Liver (tissue), 7 donors: ENCODE measurements at regions not wholly inside any gene's neighbourhood (a gene's known extent, or its start where the extent isn't known, plus 50 kb on each side); places are given as distances from the start of the nearest gene placed in this dataset.
A peak's percentile ranks its signal among the peaks of the same experiment; 100 is the strongest.

Experiments used
- DNase-seq: peaks from one replicate; pipeline ENCODE4 v3.0.0-alpha.2; 2017; ENCODE audit warnings: low spot score
- H3K27ac ChIP-seq, 2 donors: one replicate each; pipeline ENCODE4 v1.7.0; 2013; ENCODE audit warnings: inconsistent platforms in 2 of 2, low read length in 2 of 2, control low read depth in 1 of 2, low read depth in 1 of 2, mild to moderate bottlenecking in 1 of 2
- H3K27me3 ChIP-seq, 4 donors: one replicate each; pipeline versions ENCODE4 v1.6.1 to v1.7.0; 2013; ENCODE audit warnings: low read length in 3 of 4, inconsistent platforms in 1 of 4, mild to moderate bottlenecking in 1 of 4, moderate library complexity in 1 of 4; ENCODE audit not compliant: control insufficient read depth in 4 of 4, insufficient read depth in 4 of 4
- H3K36me3 ChIP-seq, 4 donors: one replicate each; pipeline versions ENCODE4 v1.6.1 to v1.7.0; 2013; ENCODE audit warnings: low read length in 3 of 4, mild to moderate bottlenecking in 3 of 4, low read depth in 1 of 4, moderate library complexity in 1 of 4; ENCODE audit not compliant: control insufficient read depth in 4 of 4, insufficient read depth in 3 of 4
- H3K4me1 ChIP-seq, 4 donors: one replicate each; pipeline versions ENCODE4 v1.6.1 to v1.7.0; 2013; ENCODE audit warnings: low read length in 3 of 4, mild to moderate bottlenecking in 3 of 4, moderate library complexity in 1 of 4; ENCODE audit not compliant: control insufficient read depth in 4 of 4, insufficient read depth in 4 of 4
- H3K4me3 ChIP-seq, 3 donors: one replicate each; pipeline versions ENCODE4 v1.6.1 to v1.7.0; 2013; ENCODE audit warnings: low read length in 3 of 3, control low read depth in 1 of 3, low read depth in 1 of 3, mild to moderate bottlenecking in 1 of 3
- H3K9ac ChIP-seq, 2 donors: one replicate each; pipeline ENCODE4 v1.7.0; 2013; ENCODE audit warnings: low read length in 2 of 2, mild to moderate bottlenecking in 2 of 2, moderate library complexity in 2 of 2, control low read depth in 1 of 2, low read depth in 1 of 2
- H3K9me3 ChIP-seq, 4 donors: one replicate each; pipeline versions ENCODE4 v1.6.1 to v1.7.0; 2013; ENCODE audit warnings: low read length in 3 of 4; ENCODE audit not compliant: control insufficient read depth in 4 of 4
- EGR1 ChIP-seq, 2 donors: IDR thresholded peaks; 2 replicates each; pipeline ENCODE4 v1.6.1; 2016 to 2018; ENCODE audit warnings: antibody characterized with exemption in 2 of 2, low read depth in 2 of 2
- FOXA1 ChIP-seq: IDR thresholded peaks from 2 replicates; pipeline ENCODE4 v1.6.1; 2016; ENCODE audit warnings: antibody characterized with exemption
- GABPA ChIP-seq, 2 donors: IDR thresholded peaks in 1 of 2; conservative IDR thresholded peaks in 1 of 2; 2 replicates each; pipeline ENCODE4 v1.6.1; 2016; ENCODE audit warnings: antibody characterized with exemption in 2 of 2, mild to moderate bottlenecking in 1 of 2, moderate library complexity in 1 of 2
- HNF4G ChIP-seq: IDR thresholded peaks from 2 replicates; pipeline ENCODE4 v1.6.1; 2016; ENCODE audit warnings: antibody characterized with exemption
- JUND ChIP-seq, 2 donors: IDR thresholded peaks; 2 replicates each; pipeline ENCODE4 v1.6.1; 2016; ENCODE audit warnings: antibody characterized with exemption in 2 of 2
- NR2F2 ChIP-seq: IDR thresholded peaks from 2 replicates; pipeline ENCODE4 v1.6.1; 2016; ENCODE audit warnings: antibody characterized with exemption
- RAD21 ChIP-seq, 2 donors: IDR thresholded peaks; 2 replicates each; pipeline ENCODE4 v1.6.1; 2016; ENCODE audit warnings: antibody characterized with exemption in 2 of 2, mild to moderate bottlenecking in 2 of 2
- SP1 ChIP-seq: IDR thresholded peaks from 2 replicates; pipeline ENCODE4 v1.6.1; 2018; ENCODE audit warnings: antibody characterized with exemption, mild to moderate bottlenecking
- TAF1 ChIP-seq: conservative IDR thresholded peaks from 2 replicates; pipeline ENCODE4 v1.6.1; 2016; ENCODE audit warnings: antibody characterized with exemption, mild to moderate bottlenecking
- YY1 ChIP-seq: IDR thresholded peaks from 2 replicates; pipeline ENCODE4 v1.6.1; 2016; ENCODE audit warnings: antibody characterized with exemption, mild to moderate bottlenecking
- WGBS: extraction: QIAGEN DNeasy Blood & Tissue Kit; methylation state at CpG from one replicate; pipeline ENCODE4 v1.1.7; 2013; 5-methylcytosine and 5-hydroxymethylcytosine counted together
- TF ChIP-seq, protein P1 (sequence below): IDR thresholded peaks from 2 replicates; pipeline ENCODE4 v1.6.1; 2016; ENCODE audit warnings: antibody characterized with exemption
- TF ChIP-seq, protein P2 (sequence below): IDR thresholded peaks from 2 replicates; pipeline ENCODE4 v1.6.1; 2016; ENCODE audit warnings: antibody characterized with exemption, mild to moderate bottlenecking
- TF ChIP-seq, protein P3 (sequence below): IDR thresholded peaks from 2 replicates; pipeline ENCODE4 v1.6.1; 2016; ENCODE audit warnings: antibody characterized with exemption
- donor health status: healthy.
- donor health status: healthy.
- donor health status: healthy.
- donor health status: healthy.

DNA sequence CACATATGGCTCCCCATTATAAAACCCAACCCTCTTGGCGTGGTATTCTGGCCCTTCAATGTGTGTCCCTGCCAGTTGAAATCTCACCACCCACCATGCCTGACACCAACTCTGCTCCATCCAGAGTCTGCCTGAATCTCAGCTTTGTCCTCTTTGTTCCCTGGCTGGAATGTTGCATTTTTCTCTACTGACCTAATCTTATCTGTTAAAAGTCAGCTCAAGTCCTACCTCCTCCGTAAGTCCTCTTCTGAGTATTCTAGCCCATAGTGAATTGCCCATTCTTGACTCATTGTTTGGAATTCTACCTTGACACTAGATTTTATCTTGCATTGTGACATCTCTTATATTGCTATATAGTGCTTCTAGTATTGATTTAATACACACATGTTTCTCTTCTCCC is 207.1 kb upstream of the VLDLR start (continued):
- no peak for TF ChIP-seq GABPA (IDR thresholded peaks at IDR 0.05 in 1 of 2, conservative IDR thresholded peaks at IDR 0.05 in 1 of 2)

DNA sequence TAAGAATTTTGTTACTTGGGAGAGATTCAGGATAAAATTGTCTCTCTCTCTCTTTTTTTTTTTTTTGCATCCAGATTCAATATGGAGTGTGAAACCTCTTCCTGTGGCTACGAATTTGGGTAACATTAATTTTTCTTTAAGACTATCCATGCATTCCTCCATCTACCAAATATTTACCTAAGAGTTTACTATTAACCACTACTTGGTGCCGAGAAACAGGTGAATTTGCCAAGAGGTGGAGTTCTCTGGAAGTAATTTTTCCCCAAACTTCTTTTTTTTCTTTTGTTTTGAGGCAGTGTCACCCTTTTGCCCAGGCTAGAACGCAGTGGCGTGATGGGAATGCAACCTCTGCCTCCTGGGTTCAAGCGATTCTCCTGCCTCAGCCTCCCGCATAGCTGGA is 206.3 kb upstream of the VLDLR start:
- no peak for DNase-seq
- no peak for TF ChIP-seq EGR1 (IDR thresholded peaks at IDR 0.05; ENCODE audit: low read depth in 2 of 2)
- TF ChIP-seq HNF4G, result no peak
- TF ChIP-seq TAF1, result no peak
- TF ChIP-seq RAD21 (IDR thresholded peaks at IDR 0.05), result no peak
- TF ChIP-seq YY1, result no peak
- TF ChIP-seq, protein P1, sequence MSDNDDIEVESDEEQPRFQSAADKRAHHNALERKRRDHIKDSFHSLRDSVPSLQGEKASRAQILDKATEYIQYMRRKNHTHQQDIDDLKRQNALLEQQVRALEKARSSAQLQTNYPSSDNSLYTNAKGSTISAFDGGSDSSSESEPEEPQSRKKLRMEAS, result no peak
- TF ChIP-seq, protein P2, sequence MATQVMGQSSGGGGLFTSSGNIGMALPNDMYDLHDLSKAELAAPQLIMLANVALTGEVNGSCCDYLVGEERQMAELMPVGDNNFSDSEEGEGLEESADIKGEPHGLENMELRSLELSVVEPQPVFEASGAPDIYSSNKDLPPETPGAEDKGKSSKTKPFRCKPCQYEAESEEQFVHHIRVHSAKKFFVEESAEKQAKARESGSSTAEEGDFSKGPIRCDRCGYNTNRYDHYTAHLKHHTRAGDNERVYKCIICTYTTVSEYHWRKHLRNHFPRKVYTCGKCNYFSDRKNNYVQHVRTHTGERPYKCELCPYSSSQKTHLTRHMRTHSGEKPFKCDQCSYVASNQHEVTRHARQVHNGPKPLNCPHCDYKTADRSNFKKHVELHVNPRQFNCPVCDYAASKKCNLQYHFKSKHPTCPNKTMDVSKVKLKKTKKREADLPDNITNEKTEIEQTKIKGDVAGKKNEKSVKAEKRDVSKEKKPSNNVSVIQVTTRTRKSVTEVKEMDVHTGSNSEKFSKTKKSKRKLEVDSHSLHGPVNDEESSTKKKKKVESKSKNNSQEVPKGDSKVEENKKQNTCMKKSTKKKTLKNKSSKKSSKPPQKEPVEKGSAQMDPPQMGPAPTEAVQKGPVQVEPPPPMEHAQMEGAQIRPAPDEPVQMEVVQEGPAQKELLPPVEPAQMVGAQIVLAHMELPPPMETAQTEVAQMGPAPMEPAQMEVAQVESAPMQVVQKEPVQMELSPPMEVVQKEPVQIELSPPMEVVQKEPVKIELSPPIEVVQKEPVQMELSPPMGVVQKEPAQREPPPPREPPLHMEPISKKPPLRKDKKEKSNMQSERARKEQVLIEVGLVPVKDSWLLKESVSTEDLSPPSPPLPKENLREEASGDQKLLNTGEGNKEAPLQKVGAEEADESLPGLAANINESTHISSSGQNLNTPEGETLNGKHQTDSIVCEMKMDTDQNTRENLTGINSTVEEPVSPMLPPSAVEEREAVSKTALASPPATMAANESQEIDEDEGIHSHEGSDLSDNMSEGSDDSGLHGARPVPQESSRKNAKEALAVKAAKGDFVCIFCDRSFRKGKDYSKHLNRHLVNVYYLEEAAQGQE, result no peak
- TF ChIP-seq SP1, result no peak
- no peaks in the 10 kb centered on the region for H3K27me3 ChIP-seq
- no peaks in the 10 kb centered on the region for H3K36me3 ChIP-seq
- no peak overlapping the region for H3K4me3 ChIP-seq
- 57% methylated on average over 6 of the region's 6 CpGs for WGBS
- H3K9ac ChIP-seq, result no peak overlapping the region
- H3K4me1 ChIP-seq, result peaks cover 0 to 6% (median 3%) of the 10 kb centered on the region in 4 donors
- no peak overlapping the region for H3K27ac ChIP-seq
- H3K9me3 ChIP-seq, result no peaks in the 10 kb centered on the region

DNA sequence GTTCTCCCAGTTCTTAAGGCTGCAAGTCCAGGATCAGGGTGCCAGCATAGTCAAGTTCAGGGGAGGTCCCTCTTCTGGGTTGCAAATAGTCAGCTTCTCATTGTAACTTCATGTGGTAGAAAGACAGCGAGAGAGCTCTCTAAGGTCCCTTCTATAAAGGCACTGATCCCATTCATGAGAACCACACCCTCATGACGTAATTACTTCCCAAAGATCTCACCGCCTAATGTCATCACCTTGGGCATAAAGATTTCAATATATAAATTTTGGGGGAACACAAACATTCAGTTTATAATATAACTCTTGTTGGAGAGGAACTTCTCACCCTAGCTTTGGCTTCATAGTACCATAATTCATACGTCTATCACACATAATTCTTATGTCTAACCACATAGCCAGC is 203.9 kb upstream of the VLDLR start:
- no peak for DNase-seq
- no peak for TF ChIP-seq RAD21 (IDR thresholded peaks at IDR 0.05)
- TF ChIP-seq, protein P3, sequence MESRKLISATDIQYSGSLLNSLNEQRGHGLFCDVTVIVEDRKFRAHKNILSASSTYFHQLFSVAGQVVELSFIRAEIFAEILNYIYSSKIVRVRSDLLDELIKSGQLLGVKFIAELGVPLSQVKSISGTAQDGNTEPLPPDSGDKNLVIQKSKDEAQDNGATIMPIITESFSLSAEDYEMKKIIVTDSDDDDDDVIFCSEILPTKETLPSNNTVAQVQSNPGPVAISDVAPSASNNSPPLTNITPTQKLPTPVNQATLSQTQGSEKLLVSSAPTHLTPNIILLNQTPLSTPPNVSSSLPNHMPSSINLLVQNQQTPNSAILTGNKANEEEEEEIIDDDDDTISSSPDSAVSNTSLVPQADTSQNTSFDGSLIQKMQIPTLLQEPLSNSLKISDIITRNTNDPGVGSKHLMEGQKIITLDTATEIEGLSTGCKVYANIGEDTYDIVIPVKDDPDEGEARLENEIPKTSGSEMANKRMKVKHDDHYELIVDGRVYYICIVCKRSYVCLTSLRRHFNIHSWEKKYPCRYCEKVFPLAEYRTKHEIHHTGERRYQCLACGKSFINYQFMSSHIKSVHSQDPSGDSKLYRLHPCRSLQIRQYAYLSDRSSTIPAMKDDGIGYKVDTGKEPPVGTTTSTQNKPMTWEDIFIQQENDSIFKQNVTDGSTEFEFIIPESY, result no peak
- no peak for TF ChIP-seq GABPA (IDR thresholded peaks at IDR 0.05 in 1 of 2, conservative IDR thresholded peaks at IDR 0.05 in 1 of 2)
- TF ChIP-seq NR2F2, result no peak
- no peak for TF ChIP-seq SP1
- Histone ChIP-seq H3K27me3 (no peaks in the 10 kb centered on the region), H3K4me3 (no peak overlapping the region), H3K9ac (no peak overlapping the region), H3K9me3 (no peaks in the 10 kb centered on the region), H3K4me1 (peaks cover 0 to 6% (median 3%) of the 10 kb centered on the region in 4 donors), H3K27ac (no peak overlapping the region), H3K36me3 (no peaks in the 10 kb centered on the region)
- 80% methylated on average over 4 of the region's 4 CpGs for WGBS

DNA sequence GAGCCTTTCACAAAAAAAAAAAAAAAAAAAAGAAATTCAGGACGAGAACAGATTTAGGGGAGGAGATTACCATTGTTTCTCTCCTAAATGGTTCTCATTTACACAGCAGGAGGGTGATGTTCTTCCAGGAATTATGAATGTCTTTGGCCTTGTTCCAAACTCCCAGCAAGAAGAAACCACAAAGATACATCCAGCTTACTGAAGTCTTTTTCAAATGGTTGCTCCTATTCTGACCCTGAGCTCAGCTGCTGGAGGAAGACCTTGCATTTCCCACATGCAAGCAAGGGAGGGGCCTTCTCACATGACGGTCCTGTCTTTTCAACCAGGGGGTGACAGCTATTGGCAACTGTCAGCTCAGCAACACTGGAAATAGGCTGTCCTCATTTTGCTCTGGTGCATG is 203.0 kb upstream of the VLDLR start:
- no peaks in the 10 kb centered on the region for H3K9me3 ChIP-seq
- H3K27ac ChIP-seq, result no peak overlapping the region
- DNase-seq, result no peak
- 55% methylated on average over 2 of the region's 2 CpGs for WGBS
- no peaks in the 10 kb centered on the region for H3K27me3 ChIP-seq
- H3K4me3 ChIP-seq, result no peak overlapping the region
- no peak overlapping the region for H3K9ac ChIP-seq
- H3K36me3 ChIP-seq, result no peaks in the 10 kb centered on the region
- H3K4me1 ChIP-seq, result peaks cover 0 to 6% (median 3%) of the 10 kb centered on the region in 4 donors
- TF ChIP-seq YY1, result no peak
- TF ChIP-seq RAD21 (IDR thresholded peaks at IDR 0.05), result peak in 1 of 2 donors; percentile 23
- TF ChIP-seq, protein P1, result no peak
- TF ChIP-seq, protein P3, result no peak
- no peak for TF ChIP-seq EGR1 (IDR thresholded peaks at IDR 0.05; ENCODE audit: low read depth in 2 of 2)
- TF ChIP-seq, protein P2, result no peak
- TF ChIP-seq JUND (IDR thresholded peaks at IDR 0.05), result no peak
- TF ChIP-seq FOXA1, result no peak
